Esophagus (tissue), 2 donors: ENCODE measurements at regions not wholly inside any gene's neighbourhood (a gene's known extent, or its start where the extent isn't known, plus 50 kb on each side); places are given as distances from the start of the nearest gene placed in this dataset.

Experiments
- H3K27ac ChIP-seq, 2 donors: one replicate each; pipeline ENCODE4 v1.5.1; 2013; ENCODE audit warnings: low read depth in 2 of 2, mild to moderate bottlenecking in 2 of 2, inconsistent platforms in 1 of 2, low read length in 1 of 2, moderate library complexity in 1 of 2
- H3K27me3 ChIP-seq, 2 donors: one replicate each; pipeline ENCODE4 v1.6.1; 2013; ENCODE audit warnings: low read length in 2 of 2, control low read depth in 1 of 2, mild to moderate bottlenecking in 1 of 2; ENCODE audit not compliant: insufficient read depth in 2 of 2, control insufficient read depth in 1 of 2
- H3K36me3 ChIP-seq, 2 donors: one replicate each; pipeline ENCODE4 v1.6.1; 2013; ENCODE audit warnings: low read length in 1 of 2; ENCODE audit not compliant: control insufficient read depth in 2 of 2, insufficient read depth in 2 of 2
- H3K4me1 ChIP-seq, 2 donors: one replicate each; pipeline ENCODE4 v1.6.1; 2013; ENCODE audit warnings: low read length in 1 of 2; ENCODE audit not compliant: control insufficient read depth in 2 of 2, insufficient read depth in 2 of 2
- H3K4me3 ChIP-seq, 2 donors: one replicate each; pipeline ENCODE4 v1.5.1; 2013; ENCODE audit warnings: low read length in 2 of 2, mild to moderate bottlenecking in 2 of 2, low read depth in 1 of 2, moderate library complexity in 1 of 2
- H3K9me3 ChIP-seq, 2 donors: one replicate each; pipeline ENCODE4 v1.6.1; 2013; ENCODE audit warnings: mild to moderate bottlenecking in 2 of 2, low read depth in 1 of 2, low read length in 1 of 2, moderate library complexity in 1 of 2; ENCODE audit not compliant: control insufficient read depth in 2 of 2, insufficient read depth in 1 of 2
- WGBS, 2 donors: extraction: QIAGEN DNeasy Blood & Tissue Kit; methylation state at CpG; one replicate each; pipeline ENCODE4 v1.1.7; 2013; 5-methylcytosine and 5-hydroxymethylcytosine counted together
- donor health status: healthy with polysubstance abuse.
- donor health status: Bipolar disorder and iron deficiency.

GRCh38 chr2:122412360-122412759 is 656.9 kb downstream of the TSN start:
- H3K27ac ChIP-seq = no peak overlapping the region
- 42 to 43% methylated on average over 6 of the region's 6 CpGs for WGBS, 2 donors
- no peaks in the 10 kb centered on the region for H3K36me3 ChIP-seq
- H3K4me3 ChIP-seq = no peak overlapping the region
- no peaks in the 10 kb centered on the region for H3K9me3 ChIP-seq
- no peaks in the 10 kb centered on the region for H3K27me3 ChIP-seq
- H3K4me1 ChIP-seq = no peaks in the 10 kb centered on the region

GRCh38 chr2:122414902-122415301 is 659.5 kb downstream of the TSN start:
- Histone ChIP-seq H3K27me3 (no peaks in the 10 kb centered on the region), H3K4me1 (no peaks in the 10 kb centered on the region), H3K36me3 (no peaks in the 10 kb centered on the region), H3K4me3 (no peak overlapping the region), H3K27ac (no peak overlapping the region), H3K9me3 (no peaks in the 10 kb centered on the region)
- WGBS, 2 donors = 20 to 23% methylated on average over 4 of the region's 4 CpGs

- Histone ChIP-seq H3K27ac (no peak overlapping the region), H3K27me3 (no peaks in the 10 kb centered on the region), H3K9me3 (no peaks in the 10 kb centered on the region), H3K36me3 (no peaks in the 10 kb centered on the region), H3K4me3 (no peak overlapping the region), H3K4me1 (no peaks in the 10 kb centered on the region)
- whole genome bisulfite sequencing, 2 donors = 75 to 100% methylated on average over 1 of the region's 1 CpG
Observed at GRCh38 chr2:122417114-122417513, 661.7 kb downstream of the TSN start.

GRCh38 chr2:122421775-122422174 is 666.3 kb downstream of the TSN start:
- H3K4me1 ChIP-seq = no peaks in the 10 kb centered on the region
- H3K27me3 ChIP-seq = no peaks in the 10 kb centered on the region
- H3K27ac ChIP-seq = no peak overlapping the region
- no peak overlapping the region for H3K4me3 ChIP-seq
- H3K9me3 ChIP-seq = no peaks in the 10 kb centered on the region
- no peaks in the 10 kb centered on the region for H3K36me3 ChIP-seq

- 54 to 65% methylated on average over 7 of the region's 7 CpGs for WGBS, 2 donors
- no peaks in the 10 kb centered on the region for H3K36me3 ChIP-seq
Observed at GRCh38 chr2:122422384-122422991, 667.0 kb downstream of the TSN start.

GRCh38 chr2:122423934-122424333 is 668.5 kb downstream of the TSN start:
- no peak overlapping the region for H3K4me3 ChIP-seq
- WGBS, 2 donors = 77 to 83% methylated on average over 4 of the region's 4 CpGs
- H3K27ac ChIP-seq = no peak overlapping the region

More at GRCh38 chr2:122422384-122422991, 667.0 kb downstream of the TSN start:
- Histone ChIP-seq H3K9me3 (no peaks in the 10 kb centered on the region), H3K27ac (no peak overlapping the region), H3K4me3 (no peak overlapping the region), H3K27me3 (no peaks in the 10 kb centered on the region), H3K4me1 (no peaks in the 10 kb centered on the region)

GRCh38 chr2:122433123-122433754 is 677.8 kb downstream of the TSN start:
- Histone ChIP-seq H3K27me3 (no peaks in the 10 kb centered on the region), H3K4me1 (no peaks in the 10 kb centered on the region), H3K9me3 (peaks cover 2 to 5% of the 10 kb centered on the region in 2 donors), H3K27ac (no peak overlapping the region), H3K4me3 (no peak overlapping the region), H3K36me3 (no peaks in the 10 kb centered on the region)
- WGBS, 2 donors = 48 to 70% methylated on average over 8 of the region's 8 CpGs

More at GRCh38 chr2:122423934-122424333, 668.5 kb downstream of the TSN start:
- Histone ChIP-seq H3K27me3 (no peaks in the 10 kb centered on the region), H3K9me3 (peaks cover 2% of the 10 kb centered on the region in 2 donors), H3K4me1 (no peaks in the 10 kb centered on the region), H3K36me3 (no peaks in the 10 kb centered on the region)

GRCh38 chr2:122445003-122445402 is 689.6 kb downstream of the TSN start:
- Histone ChIP-seq H3K36me3 (no peaks in the 10 kb centered on the region), H3K4me3 (no peak overlapping the region), H3K27ac (no peak overlapping the region), H3K27me3 (no peaks in the 10 kb centered on the region), H3K4me1 (no peaks in the 10 kb centered on the region), H3K9me3 (no peaks in the 10 kb centered on the region)
- 88 to 90% methylated on average over 1 of the region's 1 CpG for WGBS, 2 donors

- H3K4me1 ChIP-seq = no peaks in the 10 kb centered on the region
- H3K36me3 ChIP-seq = no peaks in the 10 kb centered on the region
- no peaks in the 10 kb centered on the region for H3K9me3 ChIP-seq
- whole genome bisulfite sequencing, 2 donors = 75 to 76% methylated on average over 4 of the region's 4 CpGs
- no peak overlapping the region for H3K4me3 ChIP-seq
- H3K27ac ChIP-seq = no peak overlapping the region
- no peaks in the 10 kb centered on the region for H3K27me3 ChIP-seq
Observed at GRCh38 chr2:122446761-122447160, 691.3 kb downstream of the TSN start.

GRCh38 chr2:122447237-122447636 is 691.8 kb downstream of the TSN start:
- no peaks in the 10 kb centered on the region for H3K4me1 ChIP-seq
- H3K27me3 ChIP-seq = no peaks in the 10 kb centered on the region
- H3K27ac ChIP-seq = no peak overlapping the region
- H3K36me3 ChIP-seq = no peaks in the 10 kb centered on the region
- no peak overlapping the region for H3K4me3 ChIP-seq
- WGBS, 2 donors = 91 to 96% methylated on average over 2 of the region's 2 CpGs
- no peaks in the 10 kb centered on the region for H3K9me3 ChIP-seq
